Stimulated activated CD4-positive, alpha-beta T cell treated with anti-CD3 and anti-CD28 coated beads, Interleukin-15, amount 100 ng/mL, for 48 hours (primary cell): ENCODE measurements at regions not wholly inside any gene's neighbourhood (a gene's known extent, or its start where the extent isn't known, plus 50 kb on each side); places are given as distances from the start of the nearest gene placed in this dataset.
"Not testable (repeated sequence)": the region's sequence is repeated elsewhere in the genome, so short reads cannot be mapped to it uniquely, and the experiment has no call there.

ENCODE experiments used
- DNase-seq, 2 donors: peaks; one replicate each; pipeline ENCODE4 v3.0.0-alpha.2; 2020; ENCODE audit warnings: low read depth in 2 of 2

- no peak for DNase-seq
These were observed 154.6 kb downstream of the ADSS2 start for GRCh38 chr1:244297087-244297486.

DNA sequence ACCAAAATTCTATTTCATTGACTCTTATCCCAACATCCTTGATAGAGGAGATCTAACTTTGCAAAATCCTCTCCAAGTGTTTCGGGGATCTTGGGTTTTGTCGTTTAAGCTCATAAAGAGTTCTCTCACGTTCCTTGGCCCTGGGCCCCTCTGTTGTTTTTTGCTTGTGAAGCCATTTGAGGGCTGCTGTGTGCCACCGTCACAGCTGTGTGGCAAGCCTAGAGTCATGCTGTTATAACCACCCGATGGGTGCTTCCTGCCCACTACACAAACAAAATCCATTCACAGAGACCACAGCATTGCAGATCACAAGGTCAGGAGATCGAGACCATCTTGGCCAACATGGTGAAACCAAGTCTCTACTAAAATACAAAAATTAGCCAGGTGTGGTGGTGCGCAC, 154.1 kb downstream of the ADSS2 start:
- DNase-seq = no peak

DNA sequence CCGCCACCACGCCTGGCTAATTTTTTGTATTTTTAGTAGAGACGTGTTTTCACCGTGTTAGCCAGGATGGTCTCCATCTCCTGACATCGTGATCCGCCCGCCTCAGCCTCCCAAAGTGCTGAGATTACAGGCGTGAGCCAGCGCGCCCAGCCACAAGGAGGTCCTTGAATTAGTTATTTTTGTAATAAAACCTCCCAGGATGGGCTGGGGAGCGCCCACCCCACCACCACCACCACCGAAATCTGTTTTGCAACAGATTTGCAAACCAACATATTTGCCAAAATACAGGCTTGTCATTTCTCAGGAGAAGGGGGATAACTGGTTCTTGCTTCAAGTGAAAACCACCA, 151.7 kb downstream of the ADSS2 start:
- DNase-seq = not testable (repeated sequence)

DNA sequence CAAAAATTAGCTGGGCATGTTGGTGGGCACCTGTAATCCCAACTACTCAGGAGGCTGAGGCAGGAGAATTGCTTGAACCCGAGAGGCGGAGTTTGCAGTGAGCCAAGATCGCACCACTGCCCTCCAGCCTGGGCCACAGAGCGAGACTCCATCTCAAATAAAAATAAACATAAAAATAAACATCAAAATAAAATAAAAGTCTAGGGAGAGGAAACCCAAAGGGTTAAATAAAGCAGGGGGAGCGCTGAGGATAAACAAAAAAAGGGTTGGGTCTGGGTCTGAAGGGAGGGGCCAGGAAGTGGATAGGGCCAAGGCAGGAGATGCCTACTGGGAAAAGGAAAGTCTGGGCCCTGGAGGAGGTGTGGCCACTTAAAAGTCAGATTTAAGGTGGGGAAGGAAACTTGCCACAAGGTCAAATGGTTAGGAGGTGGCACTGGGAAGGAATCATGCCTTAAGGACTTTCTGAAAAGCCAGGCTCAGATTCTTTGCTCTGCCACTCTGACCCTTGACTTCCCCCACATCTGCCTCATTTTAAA, 150.0 kb downstream of the ADSS2 start:
- no peak for DNase-seq

DNA sequence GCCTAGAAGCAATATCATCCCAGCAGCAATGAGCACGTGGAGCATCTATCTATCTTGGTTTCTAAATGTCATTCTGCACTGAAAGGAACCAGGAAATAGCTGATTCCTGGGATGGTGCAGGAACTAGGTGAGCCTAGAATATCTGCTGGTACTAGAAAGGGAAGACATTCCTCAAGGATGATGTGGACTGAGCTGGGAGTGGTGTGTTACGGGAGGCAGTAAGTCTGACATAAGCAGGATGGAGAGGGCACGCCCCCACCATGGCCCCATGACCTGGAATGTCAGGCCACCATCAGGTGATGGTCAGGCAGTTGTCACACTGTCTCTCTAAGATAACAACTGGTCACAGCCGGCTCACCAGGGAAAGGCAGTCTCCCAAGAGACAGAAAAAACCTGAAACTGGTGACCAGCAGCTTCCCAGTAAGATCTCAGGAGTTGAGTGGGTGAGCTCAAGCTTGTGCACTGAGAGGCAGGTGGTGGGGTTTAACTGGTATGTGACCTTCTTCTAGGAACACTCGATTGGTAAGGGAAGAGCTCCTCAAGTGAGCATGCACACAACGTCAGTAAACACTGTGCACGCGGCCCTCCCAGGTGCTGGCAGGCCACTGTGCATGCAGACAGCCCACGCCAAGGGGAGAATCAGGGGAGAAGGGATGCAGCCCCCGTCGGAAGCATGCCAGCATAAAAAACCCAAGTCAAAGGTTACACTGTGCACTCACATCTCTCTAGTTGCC, 148.7 kb downstream of the ADSS2 start:
- no peak for DNase-seq

GRCh38 chr1:244303610-244303969, 148.1 kb downstream of the ADSS2 start:
- DNase-seq = no peak

- no peak for DNase-seq
These were observed 147.6 kb downstream of the ADSS2 start for GRCh38 chr1:244304156-244304555.

DNA sequence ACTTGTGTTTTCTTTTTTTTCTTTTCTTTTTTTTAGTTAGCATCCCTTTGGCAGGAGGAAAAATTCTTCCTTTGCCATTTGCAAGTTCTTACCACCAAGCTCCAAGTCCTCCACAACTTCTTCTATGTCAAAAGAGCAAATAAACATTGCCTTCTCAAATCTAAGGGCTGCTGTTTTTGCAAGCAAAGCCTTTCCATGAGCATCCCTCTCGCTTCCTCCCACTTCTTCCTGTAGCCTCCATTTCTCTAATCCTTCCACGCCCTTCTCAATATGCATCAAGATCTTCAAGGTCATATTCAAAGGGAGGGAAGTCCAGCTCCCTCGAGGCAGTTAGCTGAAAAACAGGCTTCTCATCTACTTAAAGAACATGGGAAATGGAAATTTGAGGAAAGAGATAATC, 147.1 kb downstream of the ADSS2 start:
- DNase-seq = no peak

DNA sequence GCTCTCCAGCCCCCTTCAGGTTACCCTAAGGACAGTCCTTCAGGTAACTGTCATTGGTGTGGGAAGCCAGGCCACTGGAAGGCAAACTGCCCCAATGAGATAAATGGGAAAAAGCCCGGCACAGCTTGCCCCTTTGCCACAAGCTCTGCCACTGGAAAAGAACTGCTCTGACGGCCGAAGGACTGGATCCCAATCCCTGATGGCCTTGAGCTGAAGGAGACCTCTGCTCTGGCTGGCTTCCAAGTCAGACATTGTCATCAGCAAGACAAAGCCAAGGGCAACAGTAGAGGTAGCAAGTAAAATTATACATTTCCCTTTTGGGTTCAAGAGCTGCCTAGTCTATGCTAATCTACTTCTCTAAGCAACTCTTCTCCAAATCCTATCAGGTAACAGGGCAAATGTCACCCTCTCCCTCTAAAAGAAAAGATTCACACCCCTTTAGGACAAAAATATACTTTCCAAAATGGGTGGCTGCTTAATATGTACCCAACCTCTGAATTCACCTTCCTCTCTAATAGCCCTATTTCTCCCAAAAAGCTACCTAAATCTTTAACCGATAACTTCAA, 145.8 kb downstream of the ADSS2 start:
- no peak for DNase-seq

GRCh38 chr1:244306544-244306943, 145.2 kb downstream of the ADSS2 start:
- no peak for DNase-seq

DNA sequence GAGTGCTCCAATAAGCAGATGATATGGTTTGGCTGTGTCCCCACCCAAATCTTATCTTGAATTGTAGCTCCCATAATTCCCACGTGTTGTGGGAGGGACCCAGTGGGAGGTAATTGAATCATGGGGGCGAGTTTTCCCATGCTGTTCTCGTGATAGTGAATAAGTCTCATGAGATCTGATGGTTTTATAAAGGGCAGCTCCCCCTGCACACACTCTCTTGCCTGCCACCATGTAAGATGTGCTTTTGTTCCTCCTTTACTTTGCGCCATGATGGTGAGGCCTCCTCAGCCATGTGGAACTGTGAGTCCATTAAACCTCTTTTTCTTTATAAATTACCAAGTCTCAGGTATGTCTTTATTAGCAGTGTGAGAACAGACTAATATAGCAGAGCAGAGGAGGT, 142.5 kb downstream of the ADSS2 start:
- not testable (repeated sequence) for DNase-seq

- DNase-seq = no peak
These were observed 139.8 kb downstream of the ADSS2 start for GRCh38 chr1:244311784-244312532.

DNA sequence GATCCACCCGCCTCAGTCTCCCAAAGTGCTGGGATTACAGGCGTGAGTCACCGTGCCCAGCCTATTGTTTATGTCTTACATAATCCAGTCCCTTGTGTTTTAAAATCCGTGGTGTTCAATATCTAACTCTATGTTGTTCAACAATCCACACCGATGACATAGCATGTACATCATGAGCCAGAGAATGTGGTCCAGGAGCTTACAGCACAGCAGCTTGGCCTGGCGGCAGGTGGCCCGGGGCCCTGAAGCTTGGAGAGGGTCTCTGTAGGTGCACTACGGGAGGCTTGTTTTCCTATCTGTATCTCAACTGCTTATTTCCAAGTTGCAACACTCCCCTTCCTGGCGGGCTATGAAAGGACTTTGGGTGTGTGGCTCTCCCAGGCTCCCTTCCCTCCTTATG, 138.4 kb downstream of the ADSS2 start:
- no peak for DNase-seq

GRCh38 chr1:244314921-244315559, 136.7 kb downstream of the ADSS2 start:
- no peak for DNase-seq

GRCh38 chr1:244315996-244316395, 135.7 kb downstream of the ADSS2 start:
- DNase-seq = no peak

- DNase-seq = no peak
These were observed 135.3 kb downstream of the ADSS2 start for GRCh38 chr1:244316407-244316806.

GRCh38 chr1:244316986-244317655, 134.6 kb downstream of the ADSS2 start:
- DNase-seq = no peak

GRCh38 chr1:244318078-244318477, 133.6 kb downstream of the ADSS2 start:
- no peak for DNase-seq

- no peak for DNase-seq
These were observed 133.2 kb downstream of the ADSS2 start for GRCh38 chr1:244318512-244318911.

- DNase-seq = peak; percentile 36 to 47
These were observed 132.2 kb downstream of the ADSS2 start for GRCh38 chr1:244319283-244320132.

GRCh38 chr1:244322181-244322580, 129.5 kb downstream of the ADSS2 start:
- no peak for DNase-seq
